ENCODE measurements at regions not wholly inside any gene's neighbourhood (a gene's known extent, or its start where the extent isn't known, plus 50 kb on each side); places are given as distances from the start of the nearest gene placed in this dataset.

DNA sequence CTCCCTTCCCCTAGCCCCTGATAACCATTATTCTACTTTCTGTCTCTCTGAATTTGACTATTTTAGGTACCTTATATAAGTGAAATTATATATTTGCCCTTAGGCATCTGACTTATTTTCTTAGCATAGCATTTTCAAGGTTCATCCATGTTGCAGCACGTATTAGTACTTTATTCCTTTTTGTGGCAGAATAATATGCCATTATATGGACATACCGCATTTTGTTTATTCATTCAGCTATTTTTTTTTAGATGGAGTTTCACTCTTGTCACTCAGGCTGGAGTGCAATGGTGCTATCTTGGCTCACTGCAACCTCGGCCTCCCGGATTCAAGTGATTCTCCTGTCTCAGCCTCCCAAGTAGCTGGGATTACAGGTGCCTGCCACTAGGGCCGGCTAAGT is 326.2 kb upstream of the PLXNA2 start:
- no peaks in the 10 kb centered on the region for H3K79me2 ChIP-seq (ENCODE audit: insufficient read depth, low read length)
- no peak overlapping the region for H3K27ac ChIP-seq (ENCODE audit: low read depth, low read length)
- no peaks in the 10 kb centered on the region for H3K9me2 ChIP-seq (replicated peaks; ENCODE audit: insufficient read depth, low read length)
- no peak overlapping the region for H3K9ac ChIP-seq (ENCODE audit: low read length)
- H3K4me2 ChIP-seq (ENCODE audit: low read depth, low read length, poor library complexity, severe bottlenecking) = no peak overlapping the region
- H3F3A ChIP-seq (ENCODE audit: insufficient read depth) = no peaks in the 10 kb centered on the region
- TF ChIP-seq EZH2phosphoT487 (conservative IDR thresholded peaks at IDR 0.05; ENCODE audit: low read length) = no peak
- TF ChIP-seq CTCF (IDR thresholded peaks at IDR 0.05; ENCODE audit: insufficient read depth, low read length, poor library complexity, severe bottlenecking) = no peak
- H3K9me3 ChIP-seq (ENCODE audit: insufficient read depth, low read length) = no peaks in the 10 kb centered on the region
- H4K20me1 ChIP-seq (ENCODE audit: low read depth, low read length) = no peaks in the 10 kb centered on the region
- no peak overlapping the region for H2AFZ ChIP-seq (ENCODE audit: low read depth, low read length, severe bottlenecking)
- no peaks in the 10 kb centered on the region for H3K27me3 ChIP-seq (ENCODE audit: low read length)
- no peaks in the 10 kb centered on the region for H3K36me3 ChIP-seq (ENCODE audit: low read length)
- no peak overlapping the region for H3K4me3 ChIP-seq (ENCODE audit: insufficient read depth, low read length, poor library complexity, severe bottlenecking)

DNA sequence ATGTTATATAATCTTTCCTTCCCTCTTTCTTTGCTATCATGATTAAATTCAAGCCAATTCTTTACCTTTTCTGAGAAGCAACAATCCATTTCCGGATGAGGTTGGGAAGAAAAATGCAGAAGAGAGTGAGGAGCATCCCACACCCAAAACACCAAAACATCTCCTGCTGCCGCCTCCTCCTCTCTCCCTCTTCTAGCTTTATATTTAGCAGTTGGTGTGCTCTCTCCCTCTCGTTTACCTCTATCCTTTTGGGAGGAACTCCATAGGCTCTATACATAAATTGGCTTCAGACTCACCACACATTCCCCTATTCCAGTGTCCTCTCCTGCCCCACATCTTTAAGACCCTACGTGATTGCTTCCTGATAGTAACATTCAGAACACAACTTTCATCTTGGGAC is 332.2 kb upstream of the PLXNA2 start:
- no peak overlapping the region for H2AFZ ChIP-seq (ENCODE audit: low read depth, low read length, severe bottlenecking)
- H3K4me3 ChIP-seq (ENCODE audit: insufficient read depth, low read length, poor library complexity, severe bottlenecking) = no peak overlapping the region
- no peaks in the 10 kb centered on the region for H4K20me1 ChIP-seq (ENCODE audit: low read depth, low read length)
- H3K36me3 ChIP-seq (ENCODE audit: low read length) = no peaks in the 10 kb centered on the region
- no peaks in the 10 kb centered on the region for H3F3A ChIP-seq (ENCODE audit: insufficient read depth)
- H3K27me3 ChIP-seq (ENCODE audit: low read length) = no peaks in the 10 kb centered on the region
- TF ChIP-seq EZH2phosphoT487 (conservative IDR thresholded peaks at IDR 0.05; ENCODE audit: low read length) = no peak
- TF ChIP-seq CTCF (IDR thresholded peaks at IDR 0.05; ENCODE audit: insufficient read depth, low read length, poor library complexity, severe bottlenecking) = no peak
- H3K9me3 ChIP-seq (ENCODE audit: insufficient read depth, low read length) = no peaks in the 10 kb centered on the region
- H3K27ac ChIP-seq (ENCODE audit: low read depth, low read length) = no peak overlapping the region
- H3K79me2 ChIP-seq (ENCODE audit: insufficient read depth, low read length) = no peaks in the 10 kb centered on the region
- H3K4me2 ChIP-seq (ENCODE audit: low read depth, low read length, poor library complexity, severe bottlenecking) = no peak overlapping the region
- H3K9ac ChIP-seq (ENCODE audit: low read length) = no peak overlapping the region
- H3K9me2 ChIP-seq (replicated peaks; ENCODE audit: insufficient read depth, low read length) = no peaks in the 10 kb centered on the region

GRCh38 chr1:208577381-208577905 is 333.3 kb upstream of the PLXNA2 start:
- Histone ChIP-seq H3K9ac (ENCODE audit: low read length) (no peak overlapping the region), H2AFZ (ENCODE audit: low read depth, low read length, severe bottlenecking) (no peak overlapping the region), H3K79me2 (ENCODE audit: insufficient read depth, low read length) (no peaks in the 10 kb centered on the region), H3K4me2 (ENCODE audit: low read depth, low read length, poor library complexity, severe bottlenecking) (no peak overlapping the region), H3K9me2 (replicated peaks; ENCODE audit: insufficient read depth, low read length) (no peaks in the 10 kb centered on the region), H4K20me1 (ENCODE audit: low read depth, low read length) (no peaks in the 10 kb centered on the region), H3K36me3 (ENCODE audit: low read length) (no peaks in the 10 kb centered on the region), H3K4me3 (ENCODE audit: insufficient read depth, low read length, poor library complexity, severe bottlenecking) (no peak overlapping the region), H3K27me3 (ENCODE audit: low read length) (no peaks in the 10 kb centered on the region), H3K27ac (ENCODE audit: low read depth, low read length) (no peak overlapping the region), H3F3A (ENCODE audit: insufficient read depth) (no peaks in the 10 kb centered on the region), H3K9me3 (ENCODE audit: insufficient read depth, low read length) (no peaks in the 10 kb centered on the region)
- TF ChIP-seq EZH2phosphoT487 (conservative IDR thresholded peaks at IDR 0.05; ENCODE audit: low read length) (no peak), CTCF (IDR thresholded peaks at IDR 0.05; ENCODE audit: insufficient read depth, low read length, poor library complexity, severe bottlenecking) (no peak)

Data from SU-DHL-6 (cell line).